ENCODE measurements at regions not wholly inside any gene's neighbourhood (a gene's known extent, or its start where the extent isn't known, plus 50 kb on each side); places are given as distances from the start of the nearest gene placed in this dataset.

GRCh38 chr19:30757837-30758617, 385.8 kb downstream of the ZNF536 start:
- FAIRE-seq (no peak), ATAC-seq (no peak), DNase-seq (ENCODE audit: low read depth in 1 of 2, low spot score in 1 of 2) (no peak)
- Histone ChIP-seq H3K9me3 (peaks cover 7% of the 10 kb centered on the region; the same call in 2 of the 3 replicates), H3K4me3 (no peak overlapping the region), H3K27ac (no peak overlapping the region), H3K4me2 (no peak overlapping the region), H3K4me1 (no peaks in the 10 kb centered on the region)
- 9% methylated on average over 5 of the region's 5 CpGs for WGBS (ENCODE audit: missing lambda C conversion rate)
- ChIA-PET CTCF (interaction anchor here (0.6 to 1.2 kb wide), 2 partner anchors 26 to 363 kb away, joined by 3 to 4 read pairs; no protein-coding TSS in a partner anchor), POLR2A (no interaction called here)
- no peak for TF ChIP-seq HDAC2 (IDR thresholded peaks at IDR 0.05)
- no peak for TF ChIP-seq CBX8 (IDR thresholded peaks at IDR 0.05)
- TF ChIP-seq ATOH8 (CRISPR knock-in tag; IDR thresholded peaks at IDR 0.05; ENCODE audit: low read depth): no peak
- no peak for TF ChIP-seq MAX (IDR thresholded peaks at IDR 0.05)
- no peak for TF ChIP-seq BHLHE40 (IDR thresholded peaks at IDR 0.05; ENCODE audit: low read depth, low read length)

- FAIRE-seq (no peak), ATAC-seq (no peak), DNase-seq (ENCODE audit: low read depth in 1 of 2, low spot score in 1 of 2) (no peak)
- CTCF ChIA-PET: interaction anchor here (0.6 to 0.7 kb wide), 2 partner anchors 364 to 811 kb away, joined by 3 read pairs; no protein-coding TSS in a partner anchor
- H3K9me3 ChIP-seq: peaks cover 7% of the 10 kb centered on the region; the same call in 2 of the 3 replicates
- no peak overlapping the region for H3K27ac ChIP-seq
- POLR2A ChIA-PET: no interaction called here
- H3K4me3 ChIP-seq: no peak overlapping the region
- H3K4me1 ChIP-seq: no peaks in the 10 kb centered on the region
- 2% methylated on average over 10 of the region's 10 CpGs for WGBS (ENCODE audit: missing lambda C conversion rate)
- no peak overlapping the region for H3K4me2 ChIP-seq
- TF ChIP-seq HOXA7 (CRISPR knock-in tag; IDR thresholded peaks at IDR 0.05) (no peak), ZNF302 (CRISPR knock-in tag; IDR thresholded peaks at IDR 0.05) (no peak), TFCP2L1 (CRISPR knock-in tag; IDR thresholded peaks at IDR 0.05) (no peak), MYC (IDR thresholded peaks at IDR 0.05; ENCODE audit: borderline replicate concordance, low read length) (no peak), MAFK (IDR thresholded peaks at IDR 0.05; ENCODE audit: partially characterized antibody) (no peak), MAZ (IDR thresholded peaks at IDR 0.05; ENCODE audit: borderline replicate concordance, low read depth, low read length) (no peak), EP300 (IDR thresholded peaks at IDR 0.05) (no peak), POLR2AphosphoS2 (conservative IDR thresholded peaks at IDR 0.05; ENCODE audit: low read length) (no peak), USF2 (IDR thresholded peaks at IDR 0.05) (no peak), HOXB5 (CRISPR knock-in tag; IDR thresholded peaks at IDR 0.05) (no peak)
Measured at GRCh38 chr19:30757104-30757836, 385.1 kb downstream of the ZNF536 start.

GRCh38 chr19:30755581-30755980, 383.4 kb downstream of the ZNF536 start:
- H3K4me1 ChIP-seq: no peaks in the 10 kb centered on the region
- FAIRE-seq (peak; percentile 46), ATAC-seq (no peak), DNase-seq (ENCODE audit: low read depth in 1 of 2, low spot score in 1 of 2) (no peak)
- no peak overlapping the region for H3K4me3 ChIP-seq
- H3K9me3 ChIP-seq: peaks cover 7% of the 10 kb centered on the region; the same call in 2 of the 3 replicates
- no peak overlapping the region for H3K4me2 ChIP-seq
- TF ChIP-seq ELK1 (IDR thresholded peaks at IDR 0.05; ENCODE audit: low read depth, low read length) (no peak), RNF2 (IDR thresholded peaks at IDR 0.05; ENCODE audit: borderline replicate concordance, low read depth) (no peak), MAX (IDR thresholded peaks at IDR 0.05) (no peak)
- ChIA-PET POLR2A (no interaction called here), CTCF (no interaction called here)
- WGBS (ENCODE audit: missing lambda C conversion rate): 29% methylated on average over 7 of the region's 7 CpGs
- H3K27ac ChIP-seq: no peak overlapping the region
